Fibroblast of peridontal ligament (primary cell): ENCODE measurements at regions not wholly inside any gene's neighbourhood (a gene's known extent, or its start where the extent isn't known, plus 50 kb on each side); places are given as distances from the start of the nearest gene placed in this dataset.

Experiments
- DNase-seq: peaks from one replicate; pipeline ENCODE4 v3.0.0-alpha.2; 2010; ENCODE audit errors: extremely low read depth

GRCh38 chr9:117547904-117548303 is 133.0 kb upstream of the ASTN2 start:
- no peak for DNase-seq

GRCh38 chr9:117546894-117547678 is 132.2 kb upstream of the ASTN2 start:
- DNase-seq, result no peak

GRCh38 chr9:117545846-117546245 is 131.0 kb upstream of the ASTN2 start:
- no peak for DNase-seq

GRCh38 chr9:117543089-117543488 is 128.2 kb upstream of the ASTN2 start:
- no peak for DNase-seq

- no peak for DNase-seq
Measured at GRCh38 chr9:117542021-117542420, 127.2 kb upstream of the ASTN2 start.

GRCh38 chr9:117541181-117541580 is 126.3 kb upstream of the ASTN2 start:
- no peak for DNase-seq

- no peak for DNase-seq
Measured at GRCh38 chr9:117535973-117536372, 121.1 kb upstream of the ASTN2 start.

- no peak for DNase-seq
Measured at GRCh38 chr9:117535434-117535833, 120.6 kb upstream of the ASTN2 start.

- no peak for DNase-seq
Measured at GRCh38 chr9:117528225-117528624, 113.4 kb upstream of the ASTN2 start.

- DNase-seq, result no peak
Measured at GRCh38 chr9:117526674-117527073, 111.8 kb upstream of the ASTN2 start.

- no peak for DNase-seq
Measured at GRCh38 chr9:117523531-117524153, 108.8 kb upstream of the ASTN2 start.

- no peak for DNase-seq
Measured at GRCh38 chr9:117521293-117521692, 106.4 kb upstream of the ASTN2 start.

- DNase-seq, result no peak
Measured at GRCh38 chr9:117516676-117517632, 102.1 kb upstream of the ASTN2 start.

GRCh38 chr9:117511852-117512481 is 97.1 kb upstream of the ASTN2 start:
- DNase-seq, result no peak

- no peak for DNase-seq
Measured at GRCh38 chr9:117496307-117496706, 81.5 kb upstream of the ASTN2 start.

- no peak for DNase-seq
Measured at GRCh38 chr9:117494401-117495090, 79.7 kb upstream of the ASTN2 start.

- DNase-seq, result no peak
Measured at GRCh38 chr9:117492476-117492875, 77.6 kb upstream of the ASTN2 start.

GRCh38 chr9:117491491-117491890 is 76.6 kb upstream of the ASTN2 start:
- no peak for DNase-seq

- no peak for DNase-seq
Measured at GRCh38 chr9:117490199-117490598, 75.3 kb upstream of the ASTN2 start.

- DNase-seq, result no peak
Measured at GRCh38 chr9:117488659-117489058, 73.8 kb upstream of the ASTN2 start.

- no peak for DNase-seq
Measured at GRCh38 chr9:117487555-117488175, 72.8 kb upstream of the ASTN2 start.
